Activated naive CD4-positive, alpha-beta T cell treated with anti-CD3 and anti-CD28 coated beads for 36 hours (primary cell): ENCODE measurements at regions not wholly inside any gene's neighbourhood (a gene's known extent, or its start where the extent isn't known, plus 50 kb on each side); places are given as distances from the start of the nearest gene placed in this dataset.
"Not testable (repeated sequence)": the region's sequence is repeated elsewhere in the genome, so short reads cannot be mapped to it uniquely, and the experiment has no call there.

Experiments
- CTCF ChIA-PET: fragments of 350-600 bp; sonication (Branson Sonifier 250); formaldehyde crosslinking; loops from one replicate; lab custom pipeline; 2021; ENCODE audit warnings: antibody characterized with exemption; lab: Charles Lee
- DNase-seq: peaks from one replicate; pipeline ENCODE4 v3.0.0-alpha.2; 2020
- H3K27ac Mint-ChIP-seq: one replicate; pipeline ENCODE4 v1.8.0; 2021; ENCODE audit warnings: mild to moderate bottlenecking, mixed read lengths
- H3K27me3 Mint-ChIP-seq: one replicate; pipeline ENCODE4 v1.8.0; 2021; ENCODE audit warnings: low read depth, mixed read lengths
- H3K36me3 Mint-ChIP-seq: one replicate; pipeline ENCODE4 v1.8.0; 2021; ENCODE audit warnings: low read depth, mixed read lengths
- H3K4me1 Mint-ChIP-seq: one replicate; pipeline ENCODE4 v1.8.0; 2021; ENCODE audit warnings: low read depth, mixed read lengths
- H3K4me3 Mint-ChIP-seq: one replicate; pipeline ENCODE4 v1.8.0; 2021; ENCODE audit warnings: mild to moderate bottlenecking, moderate library complexity, mixed read lengths
- H3K9me3 Mint-ChIP-seq: one replicate; pipeline ENCODE4 v1.8.0; 2021; ENCODE audit warnings: mixed read lengths
- intact Hi-C: fragments of 100-400 bp; cut with micrococcal nuclease; formaldehyde crosslinking; loops from one replicate; pipeline ENCODE4 v1.15.1; 2023

- Mint-ChIP-seq H3K27me3 (peaks cover 16% of the 10 kb centered on the region), H3K36me3 (no peaks in the 10 kb centered on the region), H3K4me1 (no peaks in the 10 kb centered on the region), H3K4me3 (no peak overlapping the region), H3K9me3 (no peaks in the 10 kb centered on the region), H3K27ac (no peak overlapping the region)
- CTCF ChIA-PET: no interaction called here
- DNase-seq: no peak
- intact Hi-C loops: no loop called here
Observed at GRCh38 chr2:97354576-97354975, 235.1 kb downstream of the ANKRD36B start.

GRCh38 chr2:97348841-97349240 lies 235.9 kb downstream of the ANKRD36 start:
- CTCF ChIA-PET: no interaction called here
- H3K27ac Mint-ChIP-seq: no peak overlapping the region
- no peaks in the 10 kb centered on the region for H3K4me1 Mint-ChIP-seq
- no peaks in the 10 kb centered on the region for H3K36me3 Mint-ChIP-seq
- H3K27me3 Mint-ChIP-seq: peaks cover 8% of the 10 kb centered on the region
- no peaks in the 10 kb centered on the region for H3K9me3 Mint-ChIP-seq
- no peak overlapping the region for H3K4me3 Mint-ChIP-seq
- intact Hi-C loops: no loop called here
- DNase-seq: no peak

DNA sequence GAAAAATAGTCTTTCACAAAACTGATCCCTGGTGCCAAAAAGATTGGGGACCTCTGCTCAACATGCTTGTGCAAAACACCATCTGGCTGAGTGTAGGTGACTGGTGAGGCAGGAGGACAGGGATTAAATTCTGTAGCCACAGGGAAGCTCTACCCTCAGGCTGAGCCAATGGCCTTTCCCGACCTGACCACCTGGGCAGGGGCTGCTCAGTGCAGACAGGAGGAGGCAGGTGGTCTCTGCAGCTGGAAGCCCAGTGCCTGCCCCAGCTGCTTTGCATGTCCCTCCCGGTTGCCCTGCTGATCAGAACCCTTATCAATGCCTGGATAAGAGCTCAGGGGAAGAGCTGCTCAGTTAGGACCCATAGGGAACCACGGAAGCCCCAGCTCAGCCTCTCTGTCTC lies 235.3 kb downstream of the ANKRD36 start:
- CTCF ChIA-PET: no interaction called here
- Mint-ChIP-seq H3K27me3 (peaks cover 8% of the 10 kb centered on the region), H3K27ac (no peak overlapping the region), H3K4me3 (no peak overlapping the region), H3K9me3 (no peaks in the 10 kb centered on the region), H3K36me3 (no peaks in the 10 kb centered on the region), H3K4me1 (no peaks in the 10 kb centered on the region)
- no peak for DNase-seq
- intact Hi-C loops: no loop called here

DNA sequence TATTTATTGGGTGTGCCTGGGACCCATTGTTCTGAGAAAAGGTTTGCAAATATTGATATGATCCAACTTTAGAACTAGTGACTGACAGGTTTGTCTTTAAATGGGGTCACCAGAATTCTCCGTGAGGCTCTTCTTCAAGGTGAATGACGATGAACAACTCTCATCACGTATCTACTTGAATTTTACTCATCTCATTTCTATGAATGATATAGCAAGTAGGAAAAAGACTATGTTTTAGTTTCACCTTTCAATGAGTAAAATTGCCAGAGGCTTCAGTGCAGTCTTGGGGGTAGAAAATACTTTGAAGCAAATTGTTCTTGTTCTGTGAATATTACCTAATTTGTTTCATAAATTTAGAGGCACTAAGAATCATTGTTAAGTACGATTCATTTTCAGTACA lies 232.0 kb downstream of the ANKRD36 start:
- DNase-seq, H3K4me3 Mint-ChIP-seq, H3K36me3 Mint-ChIP-seq, CTCF ChIA-PET, H3K4me1 Mint-ChIP-seq, H3K9me3 Mint-ChIP-seq, H3K27ac Mint-ChIP-seq, intact Hi-C loops, H3K27me3 Mint-ChIP-seq: not testable (repeated sequence)

DNA sequence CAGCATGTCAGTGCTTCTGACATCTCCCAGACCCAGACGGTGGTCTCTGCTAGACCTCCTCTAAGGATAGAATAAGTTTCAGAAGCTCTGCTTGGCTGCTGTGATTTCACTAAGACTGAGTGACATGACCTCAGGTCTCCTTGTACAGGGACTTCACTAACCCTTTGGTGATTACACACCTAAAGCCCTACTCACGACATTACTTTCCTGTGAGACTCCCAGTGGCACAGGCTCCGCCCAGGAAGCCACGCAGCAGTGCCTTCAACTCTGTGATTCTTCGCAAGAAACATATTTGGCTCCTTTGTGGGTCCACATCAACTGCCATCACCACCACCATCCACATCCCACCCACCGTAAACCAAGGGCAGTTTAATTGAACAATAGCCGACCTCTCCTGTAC lies 220.7 kb downstream of the ANKRD36 start:
- H3K27me3 Mint-ChIP-seq, H3K4me1 Mint-ChIP-seq, DNase-seq, intact Hi-C loops, H3K27ac Mint-ChIP-seq, H3K36me3 Mint-ChIP-seq, H3K4me3 Mint-ChIP-seq, H3K9me3 Mint-ChIP-seq, CTCF ChIA-PET: not testable (repeated sequence)

GRCh38 chr2:97332184-97332583 lies 219.2 kb downstream of the ANKRD36 start:
- H3K4me3 Mint-ChIP-seq, DNase-seq, H3K9me3 Mint-ChIP-seq, CTCF ChIA-PET, intact Hi-C loops, H3K4me1 Mint-ChIP-seq, H3K36me3 Mint-ChIP-seq, H3K27ac Mint-ChIP-seq, H3K27me3 Mint-ChIP-seq: not testable (repeated sequence)

DNA sequence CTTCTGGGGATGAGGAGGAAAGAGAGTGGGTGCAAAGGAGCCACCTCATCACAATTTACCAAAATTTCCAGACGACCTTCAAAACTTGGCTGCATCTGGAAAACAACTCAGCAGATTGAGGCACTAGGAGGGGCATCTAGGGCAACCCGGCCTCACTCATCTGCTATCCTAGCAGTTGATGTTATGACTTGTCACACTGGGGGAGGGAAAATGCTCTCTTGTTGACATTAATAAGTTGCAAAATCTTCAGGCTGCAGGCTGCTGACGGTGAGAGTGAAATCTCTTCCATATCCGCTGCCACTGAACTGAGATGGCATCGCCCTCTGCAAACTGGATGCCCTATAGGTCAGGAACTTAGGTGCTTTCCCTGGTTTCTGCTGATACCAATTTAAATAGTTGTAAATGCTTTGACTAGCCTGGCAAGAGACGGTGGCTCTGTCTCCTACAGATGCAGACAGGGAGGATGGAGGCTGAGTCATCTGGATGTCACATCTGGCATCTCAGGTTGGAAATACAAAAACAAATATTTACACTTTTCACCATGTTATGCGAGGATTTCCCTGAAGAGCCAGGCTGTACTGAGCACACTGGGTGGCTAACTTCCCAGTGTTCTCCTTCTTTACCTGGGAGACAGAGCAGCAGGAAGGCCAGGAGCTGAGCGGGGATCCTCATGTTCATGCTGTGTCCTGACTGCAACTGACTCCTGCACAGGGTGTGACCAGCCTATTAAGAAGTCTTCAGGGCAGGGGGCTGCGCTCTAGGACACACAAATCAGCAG lies 209.2 kb downstream of the ANKRD36 start:
- H3K4me3 Mint-ChIP-seq, H3K27ac Mint-ChIP-seq, intact Hi-C loops, H3K27me3 Mint-ChIP-seq, H3K9me3 Mint-ChIP-seq, H3K4me1 Mint-ChIP-seq, H3K36me3 Mint-ChIP-seq, DNase-seq, CTCF ChIA-PET: not testable (repeated sequence)

- H3K4me3 Mint-ChIP-seq, H3K27me3 Mint-ChIP-seq, H3K27ac Mint-ChIP-seq, CTCF ChIA-PET, DNase-seq, H3K4me1 Mint-ChIP-seq, H3K36me3 Mint-ChIP-seq, H3K9me3 Mint-ChIP-seq, intact Hi-C loops: not testable (repeated sequence)
Observed at GRCh38 chr2:97315358-97315757, 202.4 kb downstream of the ANKRD36 start.

- DNase-seq, intact Hi-C loops, H3K27me3 Mint-ChIP-seq: not testable (repeated sequence)
Observed at GRCh38 chr2:97312426-97312825, 199.5 kb downstream of the ANKRD36 start.

DNA sequence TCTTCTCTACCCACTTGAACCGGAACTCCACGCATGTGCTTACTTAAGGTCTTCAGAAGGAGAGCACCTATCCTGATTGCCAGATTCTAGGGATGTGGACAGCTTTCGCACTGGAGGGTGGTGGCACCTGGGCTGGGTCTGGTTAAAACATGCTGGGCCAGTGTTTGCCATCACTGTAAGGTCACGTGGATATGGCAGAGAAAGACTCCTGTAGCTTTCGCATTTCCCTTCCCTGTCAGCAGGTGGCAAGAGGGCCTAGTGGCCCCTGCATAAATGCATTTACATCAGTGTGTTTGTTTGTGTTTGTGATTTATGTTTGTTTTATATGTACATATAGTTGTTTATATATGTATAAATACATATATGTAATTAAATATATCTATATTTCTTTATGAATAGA lies 192.5 kb downstream of the ANKRD36 start:
- H3K9me3 Mint-ChIP-seq, H3K4me1 Mint-ChIP-seq, H3K36me3 Mint-ChIP-seq, DNase-seq, H3K4me3 Mint-ChIP-seq, CTCF ChIA-PET, intact Hi-C loops, H3K27me3 Mint-ChIP-seq, H3K27ac Mint-ChIP-seq: not testable (repeated sequence)

More at GRCh38 chr2:97312426-97312825, 199.5 kb downstream of the ANKRD36 start:
- H3K9me3 Mint-ChIP-seq, H3K4me3 Mint-ChIP-seq, H3K4me1 Mint-ChIP-seq, CTCF ChIA-PET, H3K36me3 Mint-ChIP-seq, H3K27ac Mint-ChIP-seq: not testable (repeated sequence)

GRCh38 chr2:97302881-97303280 lies 189.9 kb downstream of the ANKRD36 start:
- intact Hi-C loops, CTCF ChIA-PET, H3K36me3 Mint-ChIP-seq, H3K27ac Mint-ChIP-seq, H3K9me3 Mint-ChIP-seq, H3K4me3 Mint-ChIP-seq, H3K27me3 Mint-ChIP-seq, H3K4me1 Mint-ChIP-seq, DNase-seq: not testable (repeated sequence)

- H3K4me1 Mint-ChIP-seq, H3K9me3 Mint-ChIP-seq, H3K4me3 Mint-ChIP-seq, H3K36me3 Mint-ChIP-seq, H3K27ac Mint-ChIP-seq, DNase-seq, intact Hi-C loops, H3K27me3 Mint-ChIP-seq, CTCF ChIA-PET: not testable (repeated sequence)
Observed at GRCh38 chr2:97301771-97302170, 188.8 kb downstream of the ANKRD36 start.
